NCI-H2196 (cell line): ENCODE measurements at regions not wholly inside any gene's neighbourhood (a gene's known extent, or its start where the extent isn't known, plus 50 kb on each side); places are given as distances from the start of the nearest gene placed in this dataset.
"Not testable (repeated sequence)": the region's sequence is repeated elsewhere in the genome, so short reads cannot be mapped to it uniquely, and the experiment has no call there.

Experiments
- DNase-seq: peaks from one replicate; lab custom pipeline; 2025; ENCODE audit not compliant: unreplicated experiment; lab: John Stamatoyannopoulos, UW

GRCh38 chr6:92337571-92337970 lies 1081.8 kb downstream of the EPHA7 start:
- DNase-seq = no peak

- no peak for DNase-seq
Observed at GRCh38 chr6:92329208-92329847, 1090.0 kb downstream of the EPHA7 start.

- DNase-seq = no peak
Observed at GRCh38 chr6:92315312-92315711, 1104.0 kb downstream of the EPHA7 start.

- DNase-seq = no peak
Observed at GRCh38 chr6:92297101-92297500, 1122.3 kb downstream of the EPHA7 start.

GRCh38 chr6:92292067-92292466 lies 1127.3 kb downstream of the EPHA7 start:
- DNase-seq = no peak

GRCh38 chr6:92289831-92290230 lies 1129.5 kb downstream of the EPHA7 start:
- no peak for DNase-seq

GRCh38 chr6:92281571-92282076 lies 1137.7 kb downstream of the EPHA7 start:
- DNase-seq = no peak

GRCh38 chr6:92275150-92275549 lies 1144.2 kb downstream of the EPHA7 start:
- DNase-seq = no peak

- DNase-seq = no peak
Observed at GRCh38 chr6:92274588-92274987, 1144.8 kb downstream of the EPHA7 start.

- no peak for DNase-seq
Observed at GRCh38 chr6:92273694-92274093, 1145.7 kb downstream of the EPHA7 start.

- DNase-seq = no peak
Observed at GRCh38 chr6:92271091-92271490, 1148.3 kb downstream of the EPHA7 start.

- no peak for DNase-seq
Observed at GRCh38 chr6:92270365-92270764, 1149.0 kb downstream of the EPHA7 start.

- DNase-seq = no peak
Observed at GRCh38 chr6:92267335-92267734, 1152.0 kb downstream of the EPHA7 start.

GRCh38 chr6:92263864-92264263 lies 1155.5 kb downstream of the EPHA7 start:
- DNase-seq = no peak

- no peak for DNase-seq
Observed at GRCh38 chr6:92259171-92259570, 1160.2 kb downstream of the EPHA7 start.

GRCh38 chr6:92243315-92243714 lies 1176.0 kb downstream of the EPHA7 start:
- no peak for DNase-seq

GRCh38 chr6:92231171-92231701 lies 1188.1 kb downstream of the EPHA7 start:
- peak; percentile 2 for DNase-seq

GRCh38 chr6:92219987-92220386 lies 1199.4 kb downstream of the EPHA7 start:
- DNase-seq = not testable (repeated sequence)

GRCh38 chr6:92216717-92217116 lies 1202.6 kb downstream of the EPHA7 start:
- DNase-seq = no peak

GRCh38 chr6:92201618-92202017 lies 1217.7 kb downstream of the EPHA7 start:
- DNase-seq = no peak

GRCh38 chr6:92196325-92196724 lies 1223.0 kb downstream of the EPHA7 start:
- no peak for DNase-seq

- DNase-seq = no peak
Observed at GRCh38 chr6:92195796-92196195, 1223.6 kb downstream of the EPHA7 start.

- DNase-seq = no peak
Observed at GRCh38 chr6:92188016-92188415, 1231.3 kb downstream of the EPHA7 start.
